ENCODE measurements at regions not wholly inside any gene's neighbourhood (a gene's known extent, or its start where the extent isn't known, plus 50 kb on each side); places are given as distances from the start of the nearest gene placed in this dataset.

DNA sequence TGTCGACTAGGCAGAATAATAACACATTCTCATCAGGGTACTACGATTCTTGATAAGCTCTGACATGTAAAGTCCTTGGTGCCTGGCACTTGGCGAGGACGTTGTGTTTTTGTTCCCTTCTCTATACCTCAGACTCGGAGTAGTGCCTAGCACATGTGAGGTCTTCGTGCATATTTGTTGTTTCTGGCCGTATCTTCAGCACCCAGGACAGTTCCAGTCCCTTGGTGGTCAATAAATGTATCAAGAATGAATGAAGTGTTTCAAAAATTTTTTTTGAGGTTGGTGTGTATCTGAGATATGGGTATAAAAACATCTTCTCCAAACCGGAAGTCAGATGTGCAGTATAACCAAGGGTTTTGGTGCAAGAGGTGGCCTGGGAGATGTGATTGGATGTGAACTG, 198.2 kb downstream of the AACS start:
- Histone ChIP-seq H3K9me3 (no peaks in the 10 kb centered on the region), H3K36me3 (replicated peaks) (no peaks in the 10 kb centered on the region), H3K27me3 (ENCODE audit: low read depth) (peaks cover 1% of the 10 kb centered on the region), H3K4me3 (no peak overlapping the region), H3K4me1 (no peaks in the 10 kb centered on the region)
- no peak for DNase-seq (ENCODE audit: low spot score in 2 of 2)
- in situ Hi-C loops (cut with MboI; ENCODE audit: low sequenced_read_pairs): no loop called here

GRCh38 chr12:125267114-125267513, 201.9 kb downstream of the AACS start:
- no peaks in the 10 kb centered on the region for H3K36me3 ChIP-seq (replicated peaks)
- DNase-seq (ENCODE audit: low spot score in 2 of 2): no peak
- no peaks in the 10 kb centered on the region for H3K4me1 ChIP-seq
- peaks cover 10% of the 10 kb centered on the region for H3K27me3 ChIP-seq (ENCODE audit: low read depth)
- H3K9me3 ChIP-seq: no peaks in the 10 kb centered on the region
- in situ Hi-C loops (cut with MboI; ENCODE audit: low sequenced_read_pairs): no loop called here
- no peak overlapping the region for H3K4me3 ChIP-seq

DNA sequence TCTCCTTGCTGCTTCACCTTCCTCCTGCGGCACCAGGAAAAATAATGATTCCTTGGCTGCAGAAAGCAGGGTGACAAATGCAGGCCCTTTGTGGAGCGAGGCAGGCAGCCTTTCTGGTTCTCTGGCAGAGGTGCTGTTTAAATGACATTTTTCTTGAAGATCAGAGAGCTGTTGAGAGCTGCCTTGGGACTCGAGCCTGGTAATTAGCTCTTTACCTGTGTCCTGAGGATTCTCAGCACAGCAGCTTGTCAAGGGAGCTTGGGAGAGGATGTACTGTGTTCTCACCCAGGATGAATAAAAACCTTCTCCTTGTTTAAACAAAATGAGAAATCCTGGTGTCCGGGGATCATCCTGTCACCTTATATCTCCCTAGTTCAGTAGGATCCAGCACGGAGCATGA, 204.0 kb downstream of the AACS start:
- peaks cover 10% of the 10 kb centered on the region for H3K27me3 ChIP-seq (ENCODE audit: low read depth)
- in situ Hi-C loops (cut with MboI; ENCODE audit: low sequenced_read_pairs): no loop called here

GRCh38 chr12:125271892-125272291, 206.7 kb downstream of the AACS start:
- Histone ChIP-seq H3K27me3 (ENCODE audit: low read depth) (peaks cover 10% of the 10 kb centered on the region), H3K4me1 (no peaks in the 10 kb centered on the region), H3K4me3 (no peak overlapping the region), H3K36me3 (replicated peaks) (no peaks in the 10 kb centered on the region), H3K9me3 (no peaks in the 10 kb centered on the region)
- no peak for DNase-seq (ENCODE audit: low spot score in 2 of 2)
- in situ Hi-C loops (cut with MboI; ENCODE audit: low sequenced_read_pairs): no loop called here

More for the DNA sequence above, 204.0 kb downstream of the AACS start:
- H3K36me3 ChIP-seq (replicated peaks): no peaks in the 10 kb centered on the region
- no peaks in the 10 kb centered on the region for H3K4me1 ChIP-seq
- DNase-seq (ENCODE audit: low spot score in 2 of 2): no peak
- H3K9me3 ChIP-seq: no peaks in the 10 kb centered on the region
- no peak overlapping the region for H3K4me3 ChIP-seq

- peaks cover 10% of the 10 kb centered on the region; the same call in 1 of the 2 replicates for H3K27me3 ChIP-seq (ENCODE audit: low read depth)
- in situ Hi-C loops (cut with MboI; ENCODE audit: low sequenced_read_pairs): no loop called here
- DNase-seq (ENCODE audit: low spot score in 2 of 2): no peak
- no peaks in the 10 kb centered on the region for H3K4me1 ChIP-seq
- no peak overlapping the region for H3K4me3 ChIP-seq
- H3K36me3 ChIP-seq (replicated peaks): no peaks in the 10 kb centered on the region
- H3K9me3 ChIP-seq: no peaks in the 10 kb centered on the region
These were observed 207.2 kb downstream of the AACS start for GRCh38 chr12:125272383-125272933.

DNA sequence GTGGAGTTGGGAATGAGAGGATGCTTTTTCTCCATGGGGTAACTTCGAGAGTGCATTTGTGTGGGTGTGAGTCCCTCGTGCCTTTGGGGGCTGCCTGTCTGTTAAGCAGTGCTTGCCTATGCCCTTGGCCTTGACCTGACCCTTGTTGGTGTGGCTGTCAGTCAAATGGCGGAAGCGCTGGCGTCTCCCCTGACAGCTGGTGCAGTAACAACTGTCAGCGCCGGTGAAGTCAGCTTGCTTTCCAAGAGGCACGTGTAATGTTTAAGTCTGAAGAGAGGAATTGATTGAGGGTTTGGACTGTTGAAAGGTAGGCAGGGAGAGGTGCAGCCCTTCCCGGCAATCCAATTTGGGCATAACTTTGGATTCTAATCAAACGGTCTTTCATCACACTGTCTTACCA, 211.3 kb downstream of the AACS start:
- Histone ChIP-seq H3K36me3 (replicated peaks) (no peaks in the 10 kb centered on the region), H3K4me3 (no peak overlapping the region), H3K4me1 (no peaks in the 10 kb centered on the region), H3K27me3 (ENCODE audit: low read depth) (no peaks in the 10 kb centered on the region), H3K9me3 (no peaks in the 10 kb centered on the region)
- DNase-seq (ENCODE audit: low spot score in 2 of 2): no peak
- in situ Hi-C loops (cut with MboI; ENCODE audit: low sequenced_read_pairs): no loop called here

- Histone ChIP-seq H3K36me3 (replicated peaks) (no peaks in the 10 kb centered on the region), H3K4me3 (no peak overlapping the region), H3K27me3 (ENCODE audit: low read depth) (no peaks in the 10 kb centered on the region), H3K4me1 (no peaks in the 10 kb centered on the region), H3K9me3 (no peaks in the 10 kb centered on the region)
- in situ Hi-C loops (cut with MboI; ENCODE audit: low sequenced_read_pairs): no loop called here
- peak in 1 of 2 experiments; percentile 15 for DNase-seq (ENCODE audit: low spot score in 2 of 2)
These were observed 215.5 kb downstream of the AACS start for GRCh38 chr12:125280482-125281377.

- H3K4me3 ChIP-seq: no peak overlapping the region
- 0 out of 2 replicates have a peak, but pooled peaks cover 3% of the 10 kb centered on the region for H3K27me3 ChIP-seq (ENCODE audit: low read depth)
- H3K4me1 ChIP-seq: no peaks in the 10 kb centered on the region
- H3K36me3 ChIP-seq (replicated peaks): no peaks in the 10 kb centered on the region
- DNase-seq (ENCODE audit: low spot score in 2 of 2): no peak
- no peaks in the 10 kb centered on the region for H3K9me3 ChIP-seq
- in situ Hi-C loops (cut with MboI; ENCODE audit: low sequenced_read_pairs): no loop called here
These were observed 217.7 kb downstream of the AACS start for GRCh38 chr12:125282921-125283320.

- 0 out of 2 replicates have a peak, but pooled peaks cover 3% of the 10 kb centered on the region for H3K27me3 ChIP-seq (ENCODE audit: low read depth)
- no peak for DNase-seq (ENCODE audit: low spot score in 2 of 2)
- no peaks in the 10 kb centered on the region for H3K4me1 ChIP-seq
- in situ Hi-C loops (cut with MboI; ENCODE audit: low sequenced_read_pairs): no loop called here
- no peak overlapping the region for H3K4me3 ChIP-seq
- H3K36me3 ChIP-seq (replicated peaks): no peaks in the 10 kb centered on the region
- H3K9me3 ChIP-seq: no peaks in the 10 kb centered on the region
These were observed 218.3 kb downstream of the AACS start for GRCh38 chr12:125283521-125283920.

DNA sequence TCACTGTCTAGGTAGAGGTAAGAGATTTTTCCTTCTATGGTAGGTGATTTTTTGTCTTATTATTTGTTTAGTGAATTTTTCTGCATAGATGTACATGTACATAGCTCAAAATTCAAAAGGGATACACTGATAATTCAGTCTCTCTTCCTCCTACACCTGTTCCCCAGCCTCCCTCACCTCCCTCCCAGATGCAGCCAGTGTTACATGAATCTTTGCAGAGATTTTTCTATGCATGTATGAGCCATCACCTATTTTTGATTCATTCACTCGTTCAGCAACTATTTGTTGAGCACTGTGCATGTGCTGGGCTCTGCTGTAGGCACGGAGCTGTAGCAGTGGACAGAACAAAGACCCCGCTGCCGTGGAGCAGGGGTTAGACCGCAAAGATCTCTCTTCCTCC, 218.9 kb downstream of the AACS start:
- Histone ChIP-seq H3K27me3 (ENCODE audit: low read depth) (0 out of 2 replicates have a peak, but pooled peaks cover 3% of the 10 kb centered on the region), H3K4me1 (no peaks in the 10 kb centered on the region)
- in situ Hi-C loops (cut with MboI; ENCODE audit: low sequenced_read_pairs): no loop called here

GRCh38 chr12:125284945-125285685, 219.9 kb downstream of the AACS start:
- DNase-seq (ENCODE audit: low spot score in 2 of 2): no peak
- H3K4me3 ChIP-seq: no peak overlapping the region
- no peaks in the 10 kb centered on the region for H3K9me3 ChIP-seq
- in situ Hi-C loops (cut with MboI; ENCODE audit: low sequenced_read_pairs): no loop called here
- 0 out of 2 replicates have a peak, but pooled peaks cover 3% of the 10 kb centered on the region for H3K27me3 ChIP-seq (ENCODE audit: low read depth)
- H3K36me3 ChIP-seq (replicated peaks): no peaks in the 10 kb centered on the region
- H3K4me1 ChIP-seq: no peaks in the 10 kb centered on the region

More for the DNA sequence above, 218.9 kb downstream of the AACS start:
- Histone ChIP-seq H3K36me3 (replicated peaks) (no peaks in the 10 kb centered on the region), H3K9me3 (no peaks in the 10 kb centered on the region), H3K4me3 (no peak overlapping the region)
- DNase-seq (ENCODE audit: low spot score in 2 of 2): no peak

DNA sequence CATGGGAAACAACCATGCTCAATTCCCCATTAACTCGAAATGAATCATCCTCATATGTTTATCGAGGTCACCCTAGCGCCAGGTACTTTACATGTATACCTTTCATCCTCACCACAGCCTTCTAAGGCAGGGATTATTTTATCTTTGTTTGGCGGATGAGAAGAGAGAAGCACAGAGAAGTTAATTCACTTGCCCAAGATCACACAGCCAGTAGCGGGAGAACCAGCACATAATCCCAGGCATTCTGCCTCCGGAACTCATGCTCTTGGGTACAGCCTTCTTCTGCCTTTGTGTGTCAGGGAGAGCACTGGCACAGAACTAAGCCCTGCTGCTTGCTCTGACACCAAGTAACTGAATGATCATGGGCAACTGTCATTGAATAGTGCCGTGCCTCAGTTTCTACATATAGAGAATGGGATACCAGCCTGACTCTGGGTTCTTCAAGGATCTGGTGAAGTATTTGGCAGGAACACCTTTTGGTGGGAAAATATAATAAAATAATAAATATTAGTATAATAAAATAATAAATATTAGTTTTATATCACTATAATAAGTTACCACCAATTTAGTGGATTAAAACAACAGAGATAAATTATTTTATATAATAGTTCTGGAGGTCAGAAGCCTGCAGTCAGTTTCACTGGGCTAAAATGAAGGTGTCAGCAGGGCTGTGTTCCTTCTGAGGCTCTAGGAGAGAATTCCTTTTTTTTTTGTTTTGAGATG, 220.9 kb downstream of the AACS start:
- H3K9me3 ChIP-seq: no peaks in the 10 kb centered on the region
- H3K4me1 ChIP-seq: no peaks in the 10 kb centered on the region
- in situ Hi-C loops (cut with MboI; ENCODE audit: low sequenced_read_pairs): no loop called here
- H3K36me3 ChIP-seq (replicated peaks): no peaks in the 10 kb centered on the region
- no peak overlapping the region for H3K4me3 ChIP-seq
- DNase-seq (ENCODE audit: low spot score in 2 of 2): no peak
- H3K27me3 ChIP-seq (ENCODE audit: low read depth): 0 out of 2 replicates have a peak, but pooled peaks cover 3% of the 10 kb centered on the region

DNA sequence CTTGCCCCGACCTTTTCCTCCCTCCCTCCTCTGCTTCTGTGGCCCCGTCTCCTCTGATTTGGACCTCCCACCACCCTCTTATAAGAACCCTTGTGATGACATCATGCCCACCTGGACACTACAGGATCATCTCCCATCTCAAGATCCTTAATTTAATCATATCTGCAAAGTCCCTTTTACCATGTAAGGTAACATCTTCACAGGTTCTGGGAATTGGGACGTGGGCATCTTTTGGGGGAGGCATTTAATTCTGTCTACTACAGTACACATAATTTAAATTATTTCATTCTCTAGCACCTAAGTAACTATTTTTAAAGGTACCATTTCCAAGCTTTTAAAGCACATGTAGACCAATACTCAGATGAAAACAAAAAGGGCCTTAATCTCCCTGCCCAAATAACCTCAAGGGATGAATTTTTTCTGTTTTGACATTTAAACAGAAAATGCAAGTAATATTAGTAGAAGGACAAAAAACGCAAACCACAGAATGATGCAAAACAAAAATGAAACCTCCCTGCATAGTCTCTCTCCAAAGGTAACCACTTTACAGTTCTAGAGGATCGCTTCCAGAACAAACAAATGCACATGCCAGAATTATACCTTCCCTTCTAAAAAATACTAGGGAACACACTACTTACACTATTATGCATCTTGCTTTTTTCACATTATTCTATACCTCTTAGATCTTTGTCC, 222.1 kb downstream of the AACS start:
- DNase-seq (ENCODE audit: low spot score in 2 of 2): no peak
- Histone ChIP-seq H3K4me1 (no peaks in the 10 kb centered on the region), H3K27me3 (ENCODE audit: low read depth) (0 out of 2 replicates have a peak, but pooled peaks cover 3% of the 10 kb centered on the region), H3K4me3 (no peak overlapping the region), H3K9me3 (no peaks in the 10 kb centered on the region), H3K36me3 (replicated peaks) (no peaks in the 10 kb centered on the region)
- in situ Hi-C loops (cut with MboI; ENCODE audit: low sequenced_read_pairs): no loop called here

Data from HAP-1 (cell line).